SHP77 treated with DMSO at 0.1 percent for 48 hours (cell line): ENCODE measurements at regions not wholly inside any gene's neighbourhood (a gene's known extent, or its start where the extent isn't known, plus 50 kb on each side); places are given as distances from the start of the nearest gene placed in this dataset.
A peak's percentile ranks its signal among the peaks of the same experiment; 100 is the strongest.

ENCODE experiments used
- DNase-seq: peaks from one replicate; lab custom pipeline; 2025; lab: John Stamatoyannopoulos, UW

- DNase-seq = no peak
These were observed 88.8 kb upstream of the TMEM72 start for GRCh38 chr10:44822349-44822748.

GRCh38 chr10:44822966-44823365 lies 88.2 kb upstream of the TMEM72 start:
- no peak for DNase-seq

- no peak for DNase-seq
These were observed 86.5 kb upstream of the TMEM72 start for GRCh38 chr10:44824607-44825006.

GRCh38 chr10:44827431-44828006 lies 83.6 kb upstream of the TMEM72 start:
- peak; percentile 76 for DNase-seq

- DNase-seq = no peak
These were observed 82.5 kb upstream of the TMEM72 start for GRCh38 chr10:44828508-44829142.

GRCh38 chr10:44829426-44829825 lies 81.7 kb upstream of the TMEM72 start:
- no peak for DNase-seq

GRCh38 chr10:44830022-44830421 lies 81.1 kb upstream of the TMEM72 start:
- no peak for DNase-seq

GRCh38 chr10:44831581-44831980 lies 79.6 kb upstream of the TMEM72 start:
- no peak for DNase-seq

- no peak for DNase-seq
These were observed 78.3 kb upstream of the TMEM72 start for GRCh38 chr10:44832595-44833390.

- no peak for DNase-seq
These were observed 77.0 kb upstream of the TMEM72 start for GRCh38 chr10:44834131-44834530.

GRCh38 chr10:44835300-44835699 lies 75.8 kb upstream of the TMEM72 start:
- no peak for DNase-seq

- no peak for DNase-seq
These were observed 67.7 kb upstream of the TMEM72 start for GRCh38 chr10:44843484-44843883.

- no peak for DNase-seq
These were observed 65.6 kb upstream of the TMEM72 start for GRCh38 chr10:44845361-44846175.

GRCh38 chr10:44847110-44847509 lies 64.0 kb upstream of the TMEM72 start:
- no peak for DNase-seq

GRCh38 chr10:44848211-44848610 lies 62.9 kb upstream of the TMEM72 start:
- no peak for DNase-seq

- DNase-seq = no peak
These were observed 61.2 kb upstream of the TMEM72 start for GRCh38 chr10:44849936-44850335.

GRCh38 chr10:44850356-44850934 lies 60.7 kb upstream of the TMEM72 start:
- no peak for DNase-seq

GRCh38 chr10:44851413-44851812 lies 59.7 kb upstream of the TMEM72 start:
- DNase-seq = no peak

GRCh38 chr10:44851881-44852280 lies 59.3 kb upstream of the TMEM72 start:
- no peak for DNase-seq

- no peak for DNase-seq
These were observed 57.9 kb upstream of the TMEM72 start for GRCh38 chr10:44853148-44853734.

GRCh38 chr10:44853796-44854195 lies 57.3 kb upstream of the TMEM72 start:
- no peak for DNase-seq
